ENCODE measurements at regions not wholly inside any gene's neighbourhood (a gene's known extent, or its start where the extent isn't known, plus 50 kb on each side); places are given as distances from the start of the nearest gene placed in this dataset.

DNA sequence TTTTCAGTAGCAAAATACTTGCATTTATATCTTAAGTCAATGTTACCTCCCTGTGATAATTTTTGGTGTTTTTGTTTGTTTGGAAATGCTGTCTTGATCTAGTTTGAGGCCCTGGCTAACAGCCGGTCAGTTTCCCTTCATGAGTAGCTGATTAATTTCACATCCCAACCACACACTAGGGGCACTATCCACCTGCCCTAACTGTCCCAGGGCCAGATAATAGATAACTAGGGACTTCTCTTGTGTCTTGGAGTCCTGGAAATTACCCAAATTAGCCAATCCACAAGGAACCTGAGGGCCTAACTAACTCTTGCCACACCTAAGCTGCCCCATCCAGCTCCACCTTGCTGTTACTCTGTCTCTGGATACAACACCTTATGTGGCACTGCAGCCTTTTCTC, 399.9 kb downstream of the FOXG1 start:
- intact Hi-C loops (cut with micrococcal nuclease): no loop called here
- no peak overlapping the region for H3K27ac Mint-ChIP-seq (ENCODE audit: low read depth, unreplicated experiment)
- H3K4me1 Mint-ChIP-seq (ENCODE audit: insufficient read depth, unreplicated experiment): no peaks in the 10 kb centered on the region
- H3K9me3 Mint-ChIP-seq (ENCODE audit: unreplicated experiment): no peaks in the 10 kb centered on the region
- TF ChIP-seq, protein P1, sequence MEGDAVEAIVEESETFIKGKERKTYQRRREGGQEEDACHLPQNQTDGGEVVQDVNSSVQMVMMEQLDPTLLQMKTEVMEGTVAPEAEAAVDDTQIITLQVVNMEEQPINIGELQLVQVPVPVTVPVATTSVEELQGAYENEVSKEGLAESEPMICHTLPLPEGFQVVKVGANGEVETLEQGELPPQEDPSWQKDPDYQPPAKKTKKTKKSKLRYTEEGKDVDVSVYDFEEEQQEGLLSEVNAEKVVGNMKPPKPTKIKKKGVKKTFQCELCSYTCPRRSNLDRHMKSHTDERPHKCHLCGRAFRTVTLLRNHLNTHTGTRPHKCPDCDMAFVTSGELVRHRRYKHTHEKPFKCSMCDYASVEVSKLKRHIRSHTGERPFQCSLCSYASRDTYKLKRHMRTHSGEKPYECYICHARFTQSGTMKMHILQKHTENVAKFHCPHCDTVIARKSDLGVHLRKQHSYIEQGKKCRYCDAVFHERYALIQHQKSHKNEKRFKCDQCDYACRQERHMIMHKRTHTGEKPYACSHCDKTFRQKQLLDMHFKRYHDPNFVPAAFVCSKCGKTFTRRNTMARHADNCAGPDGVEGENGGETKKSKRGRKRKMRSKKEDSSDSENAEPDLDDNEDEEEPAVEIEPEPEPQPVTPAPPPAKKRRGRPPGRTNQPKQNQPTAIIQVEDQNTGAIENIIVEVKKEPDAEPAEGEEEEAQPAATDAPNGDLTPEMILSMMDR (IDR thresholded peaks at IDR 0.05; ENCODE audit: unreplicated experiment): no peak
- ChIA-PET CTCF (no interaction called here), POLR2A (no interaction called here)
- BruUV-seq (replicated peaks): no TSS peak
- H3K27me3 Mint-ChIP-seq (ENCODE audit: insufficient read depth, unreplicated experiment): peaks cover 59% of the 10 kb centered on the region
- DNase-seq (ENCODE audit: unreplicated experiment): peak; percentile 14
- H3K4me3 Mint-ChIP-seq (ENCODE audit: unreplicated experiment): no peak overlapping the region
- H3K36me3 Mint-ChIP-seq (ENCODE audit: insufficient read depth, unreplicated experiment): no peaks in the 10 kb centered on the region

DNA sequence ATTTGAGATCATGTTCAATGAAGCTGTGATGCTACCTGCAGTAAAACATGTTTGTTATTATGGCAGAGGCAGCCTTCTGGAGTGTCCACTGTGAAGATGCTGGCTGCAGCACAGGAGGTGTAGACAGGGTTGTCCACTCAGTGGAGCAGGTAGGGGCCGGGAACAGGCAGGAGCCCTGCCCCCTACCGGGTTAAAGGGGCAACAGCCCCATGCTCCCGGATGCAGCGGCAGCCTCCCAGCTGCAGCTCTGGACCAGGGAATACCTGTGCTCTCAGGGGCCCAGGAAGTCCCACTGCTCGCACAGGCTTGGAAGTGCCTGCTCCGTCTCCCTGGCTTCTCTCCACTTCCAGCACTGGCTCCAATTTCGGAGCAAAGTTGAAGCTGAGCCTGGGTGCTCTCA, 401.6 kb downstream of the FOXG1 start:
- ChIA-PET POLR2A (no interaction called here), CTCF (interaction anchor here (1.5 kb wide), 1 partner anchor 16 kb away, joined by 3 read pairs; no protein-coding TSS in a partner anchor)
- BruUV-seq (replicated peaks): no TSS peak
- no peak for DNase-seq (ENCODE audit: unreplicated experiment)
- TF ChIP-seq, protein P1 (IDR thresholded peaks at IDR 0.05; ENCODE audit: unreplicated experiment): no peak
- no peak overlapping the region for H3K4me3 Mint-ChIP-seq (ENCODE audit: unreplicated experiment)
- H3K4me1 Mint-ChIP-seq (ENCODE audit: insufficient read depth, unreplicated experiment): no peaks in the 10 kb centered on the region
- H3K9me3 Mint-ChIP-seq (ENCODE audit: unreplicated experiment): no peaks in the 10 kb centered on the region
- H3K36me3 Mint-ChIP-seq (ENCODE audit: insufficient read depth, unreplicated experiment): no peaks in the 10 kb centered on the region
- intact Hi-C loops (cut with micrococcal nuclease): no loop called here
- H3K27ac Mint-ChIP-seq (ENCODE audit: low read depth, unreplicated experiment): no peak overlapping the region
- peaks cover 59% of the 10 kb centered on the region for H3K27me3 Mint-ChIP-seq (ENCODE audit: insufficient read depth, unreplicated experiment)

DNA sequence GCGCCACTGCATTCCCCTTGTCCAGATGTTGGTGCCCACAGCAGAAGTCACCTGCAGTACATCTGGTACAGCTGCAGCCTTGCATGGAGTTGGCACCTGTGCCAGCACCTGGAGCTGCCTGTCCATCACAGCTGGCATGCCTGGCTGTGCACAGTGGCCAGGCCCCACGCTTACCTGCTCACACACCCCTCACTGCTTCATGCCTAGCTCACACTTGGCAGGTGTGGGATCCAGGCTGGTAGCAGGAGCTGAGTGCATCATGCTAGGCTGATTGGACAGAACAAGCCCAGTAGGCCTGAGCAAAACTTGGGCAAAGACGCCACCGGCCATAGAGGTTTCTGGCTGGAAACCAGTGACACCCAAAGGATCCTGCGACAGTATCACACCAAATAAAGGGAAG, 402.8 kb downstream of the FOXG1 start:
- intact Hi-C loops (cut with micrococcal nuclease): no loop called here

DNA sequence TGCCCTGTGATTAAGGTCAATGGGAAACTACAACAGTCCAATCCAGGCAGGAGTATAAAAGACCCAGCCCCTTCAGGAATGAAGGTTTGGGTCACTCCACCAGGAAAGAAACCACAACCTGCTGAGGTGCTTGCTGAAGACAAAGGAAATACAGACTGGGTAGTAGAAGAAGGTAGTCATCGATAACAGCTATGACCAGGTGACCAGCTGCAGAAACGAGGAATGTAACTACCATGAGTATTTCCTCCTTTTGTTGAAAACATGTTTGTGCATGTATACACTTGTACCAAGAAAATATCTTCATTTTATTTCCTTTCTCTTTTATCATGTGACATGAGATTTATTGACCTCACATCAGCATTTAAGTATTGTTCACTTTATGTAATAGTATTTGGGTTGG, 409.1 kb downstream of the FOXG1 start:
- intact Hi-C loops (cut with micrococcal nuclease): no loop called here
- CTCF ChIA-PET: no interaction called here
- BruUV-seq (replicated peaks): no TSS peak
- Mint-ChIP-seq H3K27me3 (ENCODE audit: insufficient read depth, unreplicated experiment) (peaks cover 78% of the 10 kb centered on the region), H3K27ac (ENCODE audit: low read depth, unreplicated experiment) (no peak overlapping the region), H3K4me3 (ENCODE audit: unreplicated experiment) (no peak overlapping the region), H3K4me1 (ENCODE audit: insufficient read depth, unreplicated experiment) (no peaks in the 10 kb centered on the region), H3K9me3 (ENCODE audit: unreplicated experiment) (no peaks in the 10 kb centered on the region), H3K36me3 (ENCODE audit: insufficient read depth, unreplicated experiment) (no peaks in the 10 kb centered on the region)
- no peak for DNase-seq (ENCODE audit: unreplicated experiment)
- TF ChIP-seq, protein P1 (IDR thresholded peaks at IDR 0.05; ENCODE audit: unreplicated experiment): no peak
- POLR2A ChIA-PET: no interaction called here

More for the DNA sequence above, 402.8 kb downstream of the FOXG1 start:
- DNase-seq (ENCODE audit: unreplicated experiment): no peak
- Mint-ChIP-seq H3K4me3 (ENCODE audit: unreplicated experiment) (no peak overlapping the region), H3K27me3 (ENCODE audit: insufficient read depth, unreplicated experiment) (peaks cover 60% of the 10 kb centered on the region), H3K4me1 (ENCODE audit: insufficient read depth, unreplicated experiment) (no peaks in the 10 kb centered on the region), H3K9me3 (ENCODE audit: unreplicated experiment) (no peaks in the 10 kb centered on the region), H3K36me3 (ENCODE audit: insufficient read depth, unreplicated experiment) (no peaks in the 10 kb centered on the region), H3K27ac (ENCODE audit: low read depth, unreplicated experiment) (no peak overlapping the region)
- no TSS peak for BruUV-seq (replicated peaks)
- POLR2A ChIA-PET: no interaction called here
- CTCF ChIA-PET: no interaction called here
- TF ChIP-seq, protein P1 (IDR thresholded peaks at IDR 0.05; ENCODE audit: unreplicated experiment): no peak
